HG02759 (cell line): ENCODE measurements at regions not wholly inside any gene's neighbourhood (a gene's known extent, or its start where the extent isn't known, plus 50 kb on each side); places are given as distances from the start of the nearest gene placed in this dataset.
"Not testable (repeated sequence)": the region's sequence is repeated elsewhere in the genome, so short reads cannot be mapped to it uniquely, and the experiment has no call there.

Source experiments
- ATAC-seq: cut with Tn5 transposase; IDR thresholded peaks from one replicate; pipeline ENCODE4 v1.9.1; 2021; ENCODE audit warnings: mild to moderate bottlenecking, moderate library complexity; ENCODE audit not compliant: unreplicated experiment

GRCh38 chr17:72385475-72385874, 264.7 kb downstream of the SOX9 start:
- no peak for ATAC-seq

GRCh38 chr17:72386173-72386572, 265.4 kb downstream of the SOX9 start:
- ATAC-seq = not testable (repeated sequence)

GRCh38 chr17:72386619-72387237, 265.9 kb downstream of the SOX9 start:
- no peak for ATAC-seq

GRCh38 chr17:72387487-72387886, 266.7 kb downstream of the SOX9 start:
- no peak for ATAC-seq

- no peak for ATAC-seq
These were observed 267.1 kb downstream of the SOX9 start for GRCh38 chr17:72387969-72388368.

- ATAC-seq = peak; percentile 76
These were observed 268.1 kb downstream of the SOX9 start for GRCh38 chr17:72388765-72389473.

GRCh38 chr17:72390675-72391508, 270.1 kb downstream of the SOX9 start:
- no peak for ATAC-seq

- ATAC-seq = peak; percentile 44
These were observed 271.5 kb downstream of the SOX9 start for GRCh38 chr17:72392056-72393010.

- no peak for ATAC-seq
These were observed 272.7 kb downstream of the SOX9 start for GRCh38 chr17:72393553-72393952.

GRCh38 chr17:72394531-72394930, 273.7 kb downstream of the SOX9 start:
- ATAC-seq = no peak

GRCh38 chr17:72396121-72396520, 275.3 kb downstream of the SOX9 start:
- no peak for ATAC-seq

- no peak for ATAC-seq
These were observed 276.4 kb downstream of the SOX9 start for GRCh38 chr17:72397223-72397667.

GRCh38 chr17:72397687-72398086, 276.9 kb downstream of the SOX9 start:
- ATAC-seq = no peak

- no peak for ATAC-seq
These were observed 278.3 kb downstream of the SOX9 start for GRCh38 chr17:72399023-72399607.

GRCh38 chr17:72399608-72400487, 279.0 kb downstream of the SOX9 start:
- ATAC-seq = no peak

GRCh38 chr17:72400488-72400827, 279.6 kb downstream of the SOX9 start:
- ATAC-seq = no peak

- no peak for ATAC-seq
These were observed 280.0 kb downstream of the SOX9 start for GRCh38 chr17:72400863-72401262.

- ATAC-seq = no peak
These were observed 281.3 kb downstream of the SOX9 start for GRCh38 chr17:72401883-72402726.
